ENCODE measurements at regions not wholly inside any gene's neighbourhood (a gene's known extent, or its start where the extent isn't known, plus 50 kb on each side); places are given as distances from the start of the nearest gene placed in this dataset.

- TF ChIP-seq CTCF (conservative IDR thresholded peaks at IDR 0.05; ENCODE audit: low read depth, low read length), result no peak
- TF ChIP-seq EZH2 (IDR thresholded peaks at IDR 0.05; ENCODE audit: low read length, unreplicated experiment), result no peak
- no peak for TF ChIP-seq EZH2phosphoT487 (IDR thresholded peaks at IDR 0.05; ENCODE audit: borderline replicate concordance, low read length)
These were observed 177.9 kb upstream of the STK26 start for GRCh38 chrX:131845201-131845600.
